ENCODE measurements at regions not wholly inside any gene's neighbourhood (a gene's known extent, or its start where the extent isn't known, plus 50 kb on each side); places are given as distances from the start of the nearest gene placed in this dataset.

GRCh38 chr6:167678102-167679101 is 148.3 kb upstream of the AFDN start:
- TF ChIP-seq CTCF (IDR thresholded peaks at IDR 0.05; ENCODE audit: low read depth, low read length) = no peak

GRCh38 chr6:167679122-167679736 is 147.5 kb upstream of the AFDN start:
- in situ Hi-C loops (cut with HindIII; ENCODE audit: low sequenced_read_pairs) = no loop called here
- TF ChIP-seq CTCF (IDR thresholded peaks at IDR 0.05; ENCODE audit: low read depth, low read length) = no peak
- H3K4me3 ChIP-seq (ENCODE audit: low read depth, low read length) = no peak overlapping the region
- no peak for DNase-seq (ENCODE audit: low read depth, low spot score)

More at GRCh38 chr6:167678102-167679101, 148.3 kb upstream of the AFDN start:
- in situ Hi-C loops (cut with HindIII; ENCODE audit: low sequenced_read_pairs) = no loop called here
- H3K4me3 ChIP-seq (ENCODE audit: low read depth, low read length) = peak overlapping the region; percentile 4
- DNase-seq (ENCODE audit: low read depth, low spot score) = peak; percentile 8

GRCh38 chr6:167679790-167680604 is 146.7 kb upstream of the AFDN start:
- in situ Hi-C loops (cut with HindIII; ENCODE audit: low sequenced_read_pairs) = no loop called here
- TF ChIP-seq CTCF (IDR thresholded peaks at IDR 0.05; ENCODE audit: low read depth, low read length) = no peak
- H3K4me3 ChIP-seq (ENCODE audit: low read depth, low read length) = no peak overlapping the region
- DNase-seq (ENCODE audit: low read depth, low spot score) = no peak

- DNase-seq (ENCODE audit: low read depth, low spot score) = no peak
- in situ Hi-C loops (cut with HindIII; ENCODE audit: low sequenced_read_pairs) = no loop called here
- H3K4me3 ChIP-seq (ENCODE audit: low read depth, low read length) = no peak overlapping the region
- no peak for TF ChIP-seq CTCF (IDR thresholded peaks at IDR 0.05; ENCODE audit: low read depth, low read length)
Measured at GRCh38 chr6:167680605-167681149, 146.0 kb upstream of the AFDN start.

- in situ Hi-C loops (cut with HindIII; ENCODE audit: low sequenced_read_pairs) = no loop called here
Measured at GRCh38 chr6:167682125-167682524, 144.6 kb upstream of the AFDN start.

More at GRCh38 chr6:167682125-167682524, 144.6 kb upstream of the AFDN start:
- no peak for TF ChIP-seq CTCF (IDR thresholded peaks at IDR 0.05; ENCODE audit: low read depth, low read length)
- H3K4me3 ChIP-seq (ENCODE audit: low read depth, low read length) = no peak overlapping the region
- DNase-seq (ENCODE audit: low read depth, low spot score) = no peak

Measured in astrocyte of the spinal cord (primary cell).